ENCODE measurements at regions not wholly inside any gene's neighbourhood (a gene's known extent, or its start where the extent isn't known, plus 50 kb on each side); places are given as distances from the start of the nearest gene placed in this dataset.
"Not testable (repeated sequence)": the region's sequence is repeated elsewhere in the genome, so short reads cannot be mapped to it uniquely, and the experiment has no call there.

DNA sequence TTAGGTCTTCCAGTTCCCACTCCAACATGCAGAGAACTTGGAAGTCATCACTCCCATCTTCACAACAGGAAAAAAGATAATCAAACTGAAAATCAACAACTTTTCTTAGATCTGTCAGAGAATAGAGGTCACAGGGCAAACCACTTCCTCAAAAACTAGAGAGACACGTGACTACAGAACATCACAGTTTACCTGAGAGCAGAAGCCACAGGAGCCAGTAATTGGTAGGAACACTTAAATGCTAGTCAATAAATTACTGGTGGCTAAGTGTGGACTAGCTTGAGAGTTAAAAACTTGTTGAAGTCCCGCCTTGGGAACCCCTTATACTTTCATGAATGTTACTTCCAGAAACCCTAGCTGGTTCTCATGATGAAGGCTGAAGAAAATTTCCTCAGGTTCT, 81.1 kb downstream of the THSD1 start:
- H3K4me3 ChIP-seq; intact Hi-C loops (cut with DNase I); H3K36me3 ChIP-seq; H3K27ac ChIP-seq; H3K9ac ChIP-seq (ENCODE audit: low read depth in 2 of 2, low read length in 2 of 2); H3K4me1 ChIP-seq; H3K27me3 ChIP-seq; DNase-seq; H3K9me3 ChIP-seq: not testable (repeated sequence)

DNA sequence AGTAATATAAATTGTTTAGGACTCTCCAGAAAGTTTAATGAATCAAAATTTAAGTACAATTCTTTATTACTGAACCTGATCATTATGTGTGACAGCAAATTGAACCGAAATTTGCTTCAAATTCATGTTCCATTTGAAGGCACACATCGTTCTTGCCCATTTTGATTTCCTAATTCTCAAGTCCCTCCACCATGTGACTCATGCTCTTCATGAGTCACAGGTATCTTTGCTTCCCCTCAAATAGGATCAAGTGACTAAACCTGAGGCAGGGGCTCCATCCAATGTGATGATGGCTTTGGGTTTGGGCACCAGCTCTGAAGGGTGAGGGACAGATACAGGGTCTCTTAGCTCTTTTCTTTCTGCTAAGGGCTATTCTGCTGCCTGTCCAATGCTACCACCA, 86.1 kb downstream of the THSD1 start:
- H3K9me3 ChIP-seq = no peaks in the 10 kb centered on the region
- TF ChIP-seq, protein P1, sequence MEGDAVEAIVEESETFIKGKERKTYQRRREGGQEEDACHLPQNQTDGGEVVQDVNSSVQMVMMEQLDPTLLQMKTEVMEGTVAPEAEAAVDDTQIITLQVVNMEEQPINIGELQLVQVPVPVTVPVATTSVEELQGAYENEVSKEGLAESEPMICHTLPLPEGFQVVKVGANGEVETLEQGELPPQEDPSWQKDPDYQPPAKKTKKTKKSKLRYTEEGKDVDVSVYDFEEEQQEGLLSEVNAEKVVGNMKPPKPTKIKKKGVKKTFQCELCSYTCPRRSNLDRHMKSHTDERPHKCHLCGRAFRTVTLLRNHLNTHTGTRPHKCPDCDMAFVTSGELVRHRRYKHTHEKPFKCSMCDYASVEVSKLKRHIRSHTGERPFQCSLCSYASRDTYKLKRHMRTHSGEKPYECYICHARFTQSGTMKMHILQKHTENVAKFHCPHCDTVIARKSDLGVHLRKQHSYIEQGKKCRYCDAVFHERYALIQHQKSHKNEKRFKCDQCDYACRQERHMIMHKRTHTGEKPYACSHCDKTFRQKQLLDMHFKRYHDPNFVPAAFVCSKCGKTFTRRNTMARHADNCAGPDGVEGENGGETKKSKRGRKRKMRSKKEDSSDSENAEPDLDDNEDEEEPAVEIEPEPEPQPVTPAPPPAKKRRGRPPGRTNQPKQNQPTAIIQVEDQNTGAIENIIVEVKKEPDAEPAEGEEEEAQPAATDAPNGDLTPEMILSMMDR (IDR thresholded peaks at IDR 0.05) = no peak
- H3K4me3 ChIP-seq = no peak overlapping the region
- intact Hi-C loops (cut with DNase I) = no loop called here
- H3K36me3 ChIP-seq = no peaks in the 10 kb centered on the region
- H3K27ac ChIP-seq = no peak overlapping the region
- H3K4me1 ChIP-seq = no peaks in the 10 kb centered on the region
- DNase-seq = no peak
- H3K9ac ChIP-seq (ENCODE audit: low read depth in 2 of 2, low read length in 2 of 2) = no peak overlapping the region
- no peaks in the 10 kb centered on the region for H3K27me3 ChIP-seq

DNA sequence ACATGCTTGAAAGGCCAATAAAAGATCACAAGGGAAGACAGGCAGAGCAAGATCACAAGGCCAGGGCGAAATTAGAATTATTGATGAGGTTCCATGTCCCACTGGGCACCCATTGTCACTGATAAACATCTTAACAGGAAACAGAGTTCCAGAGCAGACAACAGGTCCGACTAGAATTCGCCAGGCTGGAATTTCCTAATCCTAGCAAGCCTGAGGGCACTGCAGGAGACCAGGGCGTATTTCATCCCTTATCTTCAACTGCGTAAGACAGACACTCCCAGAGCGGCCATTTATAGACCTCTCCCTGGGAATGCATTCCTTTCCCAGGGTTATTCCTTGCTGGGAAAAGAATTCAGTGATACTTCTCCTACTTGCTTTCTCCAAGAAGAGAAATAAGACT, 96.1 kb downstream of the THSD1 start:
- H3K9me3 ChIP-seq; H3K4me1 ChIP-seq; intact Hi-C loops (cut with DNase I); H3K36me3 ChIP-seq; DNase-seq; H3K4me3 ChIP-seq; H3K9ac ChIP-seq (ENCODE audit: low read depth in 2 of 2, low read length in 2 of 2); H3K27ac ChIP-seq; H3K27me3 ChIP-seq: not testable (repeated sequence)

DNA sequence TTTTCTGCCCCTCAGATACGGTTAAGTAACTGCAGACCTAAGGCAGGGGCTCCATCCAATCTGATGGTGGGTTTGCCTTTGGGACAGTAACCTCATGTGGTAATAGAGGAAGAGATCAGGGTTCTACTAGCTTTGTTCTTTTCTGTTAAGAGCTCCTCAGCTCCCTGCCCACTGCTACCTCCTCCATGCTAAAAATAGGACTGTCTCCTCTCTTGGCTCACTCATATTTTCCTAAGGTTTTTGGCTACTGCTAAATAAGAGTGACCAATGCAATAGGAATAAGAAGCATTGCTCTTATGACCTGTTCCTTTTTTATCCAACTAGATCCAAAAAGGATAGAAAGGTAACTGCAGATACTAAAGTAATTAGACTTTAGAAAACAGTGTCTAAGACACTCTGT, 99.6 kb downstream of the THSD1 start:
- H3K9me3 ChIP-seq; H3K27ac ChIP-seq; H3K9ac ChIP-seq (ENCODE audit: low read depth in 2 of 2, low read length in 2 of 2); DNase-seq; H3K36me3 ChIP-seq; intact Hi-C loops (cut with DNase I); H3K4me1 ChIP-seq; H3K4me3 ChIP-seq; H3K27me3 ChIP-seq: not testable (repeated sequence)

DNA sequence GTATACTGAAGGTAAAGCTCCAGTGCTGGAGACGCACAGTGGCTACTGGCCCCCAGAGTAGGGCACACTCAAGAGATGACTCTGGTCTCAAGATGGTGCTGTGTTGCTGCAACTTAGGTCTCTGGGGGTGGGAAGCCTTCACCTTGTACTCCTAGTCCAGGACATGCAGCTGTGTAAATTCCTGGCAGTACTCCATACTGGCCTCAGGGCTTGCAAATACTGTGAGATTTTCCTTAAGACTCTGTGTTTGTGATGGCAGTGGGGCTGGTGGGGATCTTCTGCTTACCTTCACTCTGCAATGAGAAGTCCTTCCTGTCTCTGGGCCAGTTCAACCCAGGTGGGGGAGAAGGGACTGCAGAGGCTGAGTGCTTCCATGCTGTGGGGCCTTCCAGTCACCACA, 102.9 kb downstream of the THSD1 start:
- H3K27ac ChIP-seq; H3K4me1 ChIP-seq; H3K4me3 ChIP-seq; H3K27me3 ChIP-seq; DNase-seq; H3K9me3 ChIP-seq; H3K9ac ChIP-seq (ENCODE audit: low read depth in 2 of 2, low read length in 2 of 2); H3K36me3 ChIP-seq; intact Hi-C loops (cut with DNase I): not testable (repeated sequence)

DNA sequence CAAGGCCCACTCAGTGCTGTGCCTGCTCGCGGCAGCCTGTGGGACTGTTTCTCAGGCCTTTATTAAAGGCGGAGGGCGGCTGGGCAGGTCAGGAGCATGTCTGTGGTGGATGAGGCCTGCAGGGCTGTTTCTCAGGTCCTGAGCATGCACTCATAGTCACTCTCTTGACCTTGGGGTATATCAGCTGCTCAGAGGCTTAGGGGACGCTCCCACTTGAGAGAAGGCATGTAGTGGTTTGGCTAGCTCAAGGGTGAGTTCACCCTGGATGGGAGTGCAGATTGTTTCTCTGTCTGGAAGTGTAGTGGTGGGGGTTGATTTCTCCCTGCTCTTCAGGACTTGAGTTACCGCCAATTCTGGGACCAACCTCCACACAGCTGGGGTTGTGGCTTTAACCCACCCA, 103.3 kb downstream of the THSD1 start:
- H3K36me3 ChIP-seq; H3K4me1 ChIP-seq; H3K4me3 ChIP-seq; DNase-seq; H3K9me3 ChIP-seq; intact Hi-C loops (cut with DNase I); H3K9ac ChIP-seq (ENCODE audit: low read depth in 2 of 2, low read length in 2 of 2); H3K27ac ChIP-seq; H3K27me3 ChIP-seq: not testable (repeated sequence)

DNA sequence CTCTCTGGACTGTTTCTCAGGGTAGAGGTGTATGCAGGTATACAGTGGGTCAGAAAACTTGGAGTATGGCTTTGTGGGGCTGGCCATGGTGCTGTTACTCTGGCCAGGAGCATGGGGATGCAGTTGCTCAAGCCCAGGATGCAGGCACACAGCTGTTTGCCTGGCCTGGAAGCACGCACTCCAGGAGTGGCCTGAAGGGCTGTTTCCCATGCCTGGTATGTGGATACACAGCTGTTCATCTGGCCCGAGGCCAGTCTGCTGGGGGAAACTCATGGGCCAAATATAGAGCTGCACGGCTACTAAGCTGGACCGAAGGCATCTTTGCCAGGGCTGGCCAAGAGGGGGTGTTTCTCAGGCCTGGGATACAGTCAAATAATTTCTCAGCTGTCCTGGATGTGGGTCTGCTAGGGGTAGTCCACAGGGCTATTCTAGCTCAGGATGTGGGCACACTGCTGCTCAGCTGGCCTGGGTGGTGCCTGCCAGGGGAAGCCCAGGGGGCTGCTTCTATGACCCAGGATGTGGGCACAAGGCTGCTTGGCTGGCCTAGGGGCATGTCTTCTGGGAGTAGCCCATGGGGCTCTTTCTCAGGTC, 104.1 kb downstream of the THSD1 start:
- H3K36me3 ChIP-seq; intact Hi-C loops (cut with DNase I); H3K4me1 ChIP-seq; H3K4me3 ChIP-seq; DNase-seq; H3K9ac ChIP-seq (ENCODE audit: low read depth in 2 of 2, low read length in 2 of 2); H3K27me3 ChIP-seq; H3K27ac ChIP-seq; H3K9me3 ChIP-seq: not testable (repeated sequence)

DNA sequence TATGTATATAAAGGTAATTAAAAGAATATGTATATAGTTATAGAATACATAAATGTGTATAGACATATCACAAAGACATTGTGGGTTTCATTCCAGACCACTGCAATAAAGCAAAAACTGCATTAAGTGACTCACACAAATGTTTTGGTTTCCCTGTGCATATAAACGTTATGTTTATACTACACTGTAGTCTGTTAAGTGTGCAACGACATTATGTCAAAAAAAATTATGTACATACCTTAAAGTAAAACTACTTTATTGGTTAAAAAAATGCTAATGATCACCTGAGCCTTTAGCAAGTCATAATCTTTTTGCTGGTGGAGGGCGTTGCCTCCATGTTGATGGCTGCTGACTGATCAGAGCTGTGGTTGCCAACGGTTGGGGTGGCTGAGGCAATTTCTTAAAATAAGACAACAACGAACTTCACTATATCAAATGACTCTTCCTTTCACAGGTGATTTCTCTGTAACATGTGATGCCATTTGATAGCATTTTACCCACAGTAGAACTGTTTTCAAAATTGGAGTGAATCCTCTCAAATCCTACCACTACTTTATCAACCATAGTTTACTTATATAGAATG, 107.8 kb downstream of the THSD1 start:
- H3K4me3 ChIP-seq; H3K4me1 ChIP-seq; H3K9me3 ChIP-seq; DNase-seq; H3K9ac ChIP-seq (ENCODE audit: low read depth in 2 of 2, low read length in 2 of 2); H3K36me3 ChIP-seq; intact Hi-C loops (cut with DNase I); H3K27me3 ChIP-seq; H3K27ac ChIP-seq: not testable (repeated sequence)

DNA sequence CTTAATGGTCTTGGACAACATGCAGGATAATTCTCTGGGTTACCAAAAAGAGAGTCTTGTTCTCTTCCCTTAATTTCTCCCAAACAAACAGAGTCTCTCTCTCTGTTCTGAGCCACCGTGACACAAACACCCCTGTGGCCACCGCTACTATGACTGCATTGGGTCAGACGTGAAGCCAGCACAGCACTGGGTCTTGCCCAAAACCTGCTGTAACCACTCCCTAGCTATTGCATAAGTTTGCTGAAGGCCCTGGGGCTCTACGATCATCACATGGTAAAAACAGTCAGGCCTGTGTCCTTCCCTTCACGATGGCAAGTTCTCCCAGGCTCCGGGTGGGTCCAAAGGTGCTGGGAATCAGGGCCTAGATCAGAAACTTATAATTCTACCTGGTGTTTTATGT, 117.1 kb downstream of the THSD1 start:
- H3K9me3 ChIP-seq; H3K4me1 ChIP-seq; DNase-seq; H3K36me3 ChIP-seq; H3K27ac ChIP-seq; H3K4me3 ChIP-seq; intact Hi-C loops (cut with DNase I); H3K9ac ChIP-seq (ENCODE audit: low read depth in 2 of 2, low read length in 2 of 2); H3K27me3 ChIP-seq: not testable (repeated sequence)

DNA sequence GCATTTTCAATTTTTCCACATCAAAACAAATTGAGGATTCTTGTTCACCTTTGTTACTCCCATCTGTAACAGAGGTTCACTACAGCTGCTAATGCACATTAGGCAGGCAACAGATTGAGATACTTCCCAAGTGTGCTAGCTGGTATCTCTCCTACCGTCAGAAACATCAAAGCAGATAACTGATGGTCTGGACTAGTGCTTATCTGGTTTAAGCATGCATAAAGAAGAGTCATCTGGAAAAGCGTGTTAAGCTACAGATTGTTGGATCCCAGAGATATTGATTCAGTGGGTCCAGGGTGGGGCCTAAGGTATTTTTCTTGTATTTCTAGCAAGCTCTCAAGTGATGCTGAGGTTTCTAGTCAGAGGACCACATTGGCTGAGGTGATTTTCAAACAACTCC, 122.0 kb upstream of the NEK3 start:
- H3K27ac ChIP-seq; H3K9ac ChIP-seq (ENCODE audit: low read depth in 2 of 2, low read length in 2 of 2); H3K4me3 ChIP-seq; H3K4me1 ChIP-seq; intact Hi-C loops (cut with DNase I); H3K9me3 ChIP-seq; DNase-seq; H3K36me3 ChIP-seq; H3K27me3 ChIP-seq: not testable (repeated sequence)

DNA sequence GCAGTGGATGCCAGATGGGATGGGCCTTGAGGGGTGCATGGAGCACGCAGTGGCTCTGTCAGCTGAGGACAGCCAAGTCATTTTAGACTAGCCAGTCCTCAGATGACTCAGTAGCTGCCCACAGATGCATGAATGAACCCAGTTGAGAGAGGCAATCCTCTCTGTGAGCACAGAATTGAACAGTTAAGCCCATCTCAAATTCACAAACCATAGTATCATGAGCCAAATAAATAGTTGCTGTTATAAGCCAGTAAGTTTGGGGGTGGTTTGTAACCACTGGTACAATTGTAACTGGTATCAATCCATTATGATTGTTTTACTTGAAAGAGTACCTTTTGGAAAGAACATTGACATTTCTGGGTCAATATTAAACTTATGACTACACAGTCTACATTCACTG, 120.0 kb upstream of the NEK3 start:
- H3K27ac ChIP-seq; H3K4me1 ChIP-seq; H3K27me3 ChIP-seq; intact Hi-C loops (cut with DNase I); H3K9me3 ChIP-seq; H3K4me3 ChIP-seq; H3K9ac ChIP-seq (ENCODE audit: low read depth in 2 of 2, low read length in 2 of 2); H3K36me3 ChIP-seq; DNase-seq: not testable (repeated sequence)

DNA sequence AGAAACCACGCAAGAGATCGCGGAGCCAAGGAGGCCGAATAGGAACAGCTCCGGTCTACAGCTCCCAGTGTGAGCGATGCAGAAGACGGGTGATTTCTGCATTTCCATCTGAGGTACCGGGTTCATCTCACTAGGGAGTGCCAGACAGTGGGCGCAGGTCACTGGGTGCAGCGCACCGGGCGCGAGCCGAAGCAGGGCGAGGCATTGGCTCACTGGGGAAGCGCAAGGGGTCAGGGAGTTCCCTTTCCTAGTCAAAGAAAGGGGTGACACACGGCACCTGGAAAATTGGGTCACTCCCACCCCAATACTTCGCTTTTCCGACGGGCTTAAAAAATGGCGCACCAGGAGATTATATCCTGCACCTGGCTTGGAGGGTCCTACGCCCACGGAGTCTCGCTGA, 94.9 kb upstream of the NEK3 start:
- H3K36me3 ChIP-seq; H3K4me3 ChIP-seq; H3K27me3 ChIP-seq; H3K9me3 ChIP-seq; H3K27ac ChIP-seq; H3K4me1 ChIP-seq; H3K9ac ChIP-seq (ENCODE audit: low read depth in 2 of 2, low read length in 2 of 2); DNase-seq; intact Hi-C loops (cut with DNase I): not testable (repeated sequence)

DNA sequence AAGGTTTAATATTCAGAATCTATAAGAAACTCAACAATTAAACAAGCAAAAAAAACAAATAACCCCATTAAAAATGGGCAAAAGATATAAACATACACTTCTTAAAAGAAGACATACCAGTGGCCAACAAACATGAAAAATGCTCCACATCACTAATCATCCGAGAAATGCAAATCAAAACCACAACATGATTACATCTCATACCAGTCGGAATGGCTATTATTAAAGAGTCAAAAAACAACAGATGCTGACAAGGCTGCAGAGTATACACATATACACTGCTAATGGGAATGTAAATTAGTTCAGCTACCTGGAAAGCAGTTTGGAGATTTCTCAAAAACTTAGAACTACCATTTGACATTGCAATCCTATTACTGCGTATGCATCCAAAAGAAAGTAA, 81.4 kb upstream of the NEK3 start:
- H3K36me3 ChIP-seq; H3K9me3 ChIP-seq; H3K27me3 ChIP-seq; DNase-seq; H3K27ac ChIP-seq; H3K9ac ChIP-seq (ENCODE audit: low read depth in 2 of 2, low read length in 2 of 2); intact Hi-C loops (cut with DNase I); H3K4me3 ChIP-seq; H3K4me1 ChIP-seq: not testable (repeated sequence)
